Testis (tissue), 2 donors: ENCODE measurements at regions not wholly inside any gene's neighbourhood (a gene's known extent, or its start where the extent isn't known, plus 50 kb on each side); places are given as distances from the start of the nearest gene placed in this dataset.

Experiments used
- POLR2A ChIP-seq: fragments of 450-650 bp; IDR thresholded peaks from one replicate; pipeline ENCODE4 v1.6.1; 2017; ENCODE audit warnings: antibody characterized with exemption, mild to moderate bottlenecking, moderate library complexity
- TF ChIP-seq, protein P1 (sequence below), 3 experiments: fragments of 450-650 bp in 2 of 3; fragments of 200-600 bp in 1 of 3; sonication (generic) in 1 of 3; IDR thresholded peaks; one replicate each; pipeline ENCODE4 v1.5.1; 2016 to 2019; ENCODE audit warnings: antibody characterized with exemption in 3 of 3, mild to moderate bottlenecking in 2 of 3, moderate library complexity in 1 of 3

DNA sequence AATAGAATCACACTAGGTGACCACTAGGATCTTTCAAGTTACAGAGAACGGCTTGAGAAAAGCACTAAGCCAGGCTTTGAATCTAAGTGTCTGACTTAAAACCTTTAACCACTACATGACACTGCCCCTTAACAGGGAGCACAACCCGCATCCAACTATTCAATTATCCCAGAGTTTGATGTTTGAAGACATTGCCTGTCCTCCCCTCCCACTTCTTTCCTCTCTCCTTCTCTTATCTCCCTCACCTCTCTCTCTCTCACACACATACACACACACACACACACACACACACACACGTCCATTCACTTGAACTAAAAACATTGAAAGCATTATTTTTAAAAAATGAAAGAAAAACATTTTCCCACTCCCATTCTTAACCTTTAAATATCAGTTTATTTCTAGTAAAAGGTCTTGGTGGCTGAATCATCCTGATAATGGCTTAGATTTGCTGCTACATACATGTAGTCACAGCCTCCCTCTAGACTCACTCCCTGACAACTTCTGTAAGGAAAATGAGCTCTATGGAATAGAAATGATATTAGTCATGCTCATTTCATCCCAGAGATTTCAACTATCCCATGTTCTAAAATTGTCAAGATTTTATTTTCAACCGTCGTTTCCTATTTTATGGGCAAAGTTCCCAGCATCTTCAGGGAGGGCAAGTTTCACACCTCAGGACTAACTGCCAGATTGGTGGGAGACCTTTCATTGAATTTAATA lies 53.5 kb upstream of the RAP1B start:
- no peak for TF ChIP-seq POLR2A
- TF ChIP-seq, protein P1, sequence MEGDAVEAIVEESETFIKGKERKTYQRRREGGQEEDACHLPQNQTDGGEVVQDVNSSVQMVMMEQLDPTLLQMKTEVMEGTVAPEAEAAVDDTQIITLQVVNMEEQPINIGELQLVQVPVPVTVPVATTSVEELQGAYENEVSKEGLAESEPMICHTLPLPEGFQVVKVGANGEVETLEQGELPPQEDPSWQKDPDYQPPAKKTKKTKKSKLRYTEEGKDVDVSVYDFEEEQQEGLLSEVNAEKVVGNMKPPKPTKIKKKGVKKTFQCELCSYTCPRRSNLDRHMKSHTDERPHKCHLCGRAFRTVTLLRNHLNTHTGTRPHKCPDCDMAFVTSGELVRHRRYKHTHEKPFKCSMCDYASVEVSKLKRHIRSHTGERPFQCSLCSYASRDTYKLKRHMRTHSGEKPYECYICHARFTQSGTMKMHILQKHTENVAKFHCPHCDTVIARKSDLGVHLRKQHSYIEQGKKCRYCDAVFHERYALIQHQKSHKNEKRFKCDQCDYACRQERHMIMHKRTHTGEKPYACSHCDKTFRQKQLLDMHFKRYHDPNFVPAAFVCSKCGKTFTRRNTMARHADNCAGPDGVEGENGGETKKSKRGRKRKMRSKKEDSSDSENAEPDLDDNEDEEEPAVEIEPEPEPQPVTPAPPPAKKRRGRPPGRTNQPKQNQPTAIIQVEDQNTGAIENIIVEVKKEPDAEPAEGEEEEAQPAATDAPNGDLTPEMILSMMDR (IDR thresholded peaks at IDR 0.05) = no peak
